ENCODE measurements at regions not wholly inside any gene's neighbourhood (a gene's known extent, or its start where the extent isn't known, plus 50 kb on each side); places are given as distances from the start of the nearest gene placed in this dataset.

GRCh38 chr14:58977366-58977765, 211.1 kb upstream of the DAAM1 start:
- Histone ChIP-seq H2AFZ (no peak overlapping the region), H3K4me3 (ENCODE audit: low read depth, low read length) (no peak overlapping the region), H3K9me3 (ENCODE audit: control insufficient read depth, low read length) (no peaks in the 10 kb centered on the region), H3K79me2 (no peaks in the 10 kb centered on the region), H3K27me3 (ENCODE audit: control insufficient read depth, insufficient read depth, low read length) (no peaks in the 10 kb centered on the region), H3K36me3 (ENCODE audit: control insufficient read depth, insufficient read depth, low read length) (no peaks in the 10 kb centered on the region), H3K4me2 (ENCODE audit: low read length) (no peak overlapping the region), H3K4me1 (no peaks in the 10 kb centered on the region), H3K9ac (no peak overlapping the region), H3K27ac (no peak overlapping the region)
- TF ChIP-seq CTCF (IDR thresholded peaks at IDR 0.05) = no peak

GRCh38 chr14:58978343-58978742, 210.1 kb upstream of the DAAM1 start:
- no peaks in the 10 kb centered on the region for H3K4me1 ChIP-seq
- H3K36me3 ChIP-seq (ENCODE audit: control insufficient read depth, insufficient read depth, low read length) = no peaks in the 10 kb centered on the region
- H2AFZ ChIP-seq = no peak overlapping the region
- H3K4me3 ChIP-seq (ENCODE audit: low read depth, low read length) = no peak overlapping the region
- no peaks in the 10 kb centered on the region for H3K79me2 ChIP-seq
- no peak overlapping the region for H3K4me2 ChIP-seq (ENCODE audit: low read length)
- H3K27ac ChIP-seq = no peak overlapping the region
- no peaks in the 10 kb centered on the region for H3K9me3 ChIP-seq (ENCODE audit: control insufficient read depth, low read length)
- H3K9ac ChIP-seq = no peak overlapping the region
- no peak for TF ChIP-seq CTCF (IDR thresholded peaks at IDR 0.05)
- no peaks in the 10 kb centered on the region for H3K27me3 ChIP-seq (ENCODE audit: control insufficient read depth, insufficient read depth, low read length)

- H3K9me3 ChIP-seq (ENCODE audit: control insufficient read depth, low read length) = no peaks in the 10 kb centered on the region
- H3K36me3 ChIP-seq (ENCODE audit: control insufficient read depth, insufficient read depth, low read length) = no peaks in the 10 kb centered on the region
- no peak for TF ChIP-seq CTCF (IDR thresholded peaks at IDR 0.05)
- no peaks in the 10 kb centered on the region for H3K79me2 ChIP-seq
- no peaks in the 10 kb centered on the region for H3K4me1 ChIP-seq
- no peak overlapping the region for H2AFZ ChIP-seq
- H3K27me3 ChIP-seq (ENCODE audit: control insufficient read depth, insufficient read depth, low read length) = no peaks in the 10 kb centered on the region
- H3K4me2 ChIP-seq (ENCODE audit: low read length) = no peak overlapping the region
- H3K27ac ChIP-seq = no peak overlapping the region
- no peak overlapping the region for H3K9ac ChIP-seq
- no peak overlapping the region for H3K4me3 ChIP-seq (ENCODE audit: low read depth, low read length)
These were observed 209.1 kb upstream of the DAAM1 start for GRCh38 chr14:58979325-58979724.

GRCh38 chr14:58981840-58982239, 206.6 kb upstream of the DAAM1 start:
- Histone ChIP-seq H3K4me1 (no peaks in the 10 kb centered on the region), H3K4me2 (ENCODE audit: low read length) (no peak overlapping the region), H3K9me3 (ENCODE audit: control insufficient read depth, low read length) (no peaks in the 10 kb centered on the region), H3K27me3 (ENCODE audit: control insufficient read depth, insufficient read depth, low read length) (no peaks in the 10 kb centered on the region), H3K79me2 (no peaks in the 10 kb centered on the region), H3K27ac (no peak overlapping the region), H2AFZ (no peak overlapping the region), H3K4me3 (ENCODE audit: low read depth, low read length) (no peak overlapping the region), H3K36me3 (ENCODE audit: control insufficient read depth, insufficient read depth, low read length) (no peaks in the 10 kb centered on the region), H3K9ac (no peak overlapping the region)
- no peak for TF ChIP-seq CTCF (IDR thresholded peaks at IDR 0.05)

- Histone ChIP-seq H3K9me3 (ENCODE audit: control insufficient read depth, low read length) (no peaks in the 10 kb centered on the region), H3K36me3 (ENCODE audit: control insufficient read depth, insufficient read depth, low read length) (no peaks in the 10 kb centered on the region), H3K4me2 (ENCODE audit: low read length) (no peak overlapping the region), H3K27ac (no peak overlapping the region), H3K4me3 (ENCODE audit: low read depth, low read length) (no peak overlapping the region), H3K79me2 (no peaks in the 10 kb centered on the region), H3K4me1 (no peaks in the 10 kb centered on the region), H3K9ac (no peak overlapping the region), H2AFZ (no peak overlapping the region), H3K27me3 (ENCODE audit: control insufficient read depth, insufficient read depth, low read length) (no peaks in the 10 kb centered on the region)
- TF ChIP-seq CTCF (IDR thresholded peaks at IDR 0.05) = no peak
These were observed 202.7 kb upstream of the DAAM1 start for GRCh38 chr14:58985786-58986185.

Data from parathyroid adenoma (tissue), 2 donors.